Thoracic aorta (tissue), 2 donors: ENCODE measurements at regions not wholly inside any gene's neighbourhood (a gene's known extent, or its start where the extent isn't known, plus 50 kb on each side); places are given as distances from the start of the nearest gene placed in this dataset.

Experiments used
- ATAC-seq: fragments of 150-250 bp; one replicate; pipeline ENCODE4 v1.8.0; 2017; ENCODE audit warnings: low read depth; ENCODE audit not compliant: insufficient number of reproducible peaks, low FRiP score
- DNase-seq: peaks from one replicate; pipeline ENCODE4 v3.0.0-alpha.2; 2020; ENCODE audit warnings: low spot score
- H3K27ac ChIP-seq, 2 donors: fragments of 200-600 bp; sonication (generic); 1 replicate in 1 of 2; 2 replicates in 1 of 2; pipeline ENCODE4 v1.5.1; 2016; ENCODE audit warnings: mild to moderate bottlenecking in 2 of 2, moderate library complexity in 2 of 2
- H3K27me3 ChIP-seq: fragments of 200-600 bp; sonication (generic); replicated peaks from 2 replicates; pipeline ENCODE4 v1.6.0; 2016; ENCODE audit warnings: mild to moderate bottlenecking; ENCODE audit not compliant: insufficient read depth
- H3K36me3 ChIP-seq: fragments of 200-600 bp; sonication (generic); one replicate; pipeline ENCODE4 v1.5.1; 2016
- H3K4me1 ChIP-seq, 2 donors: fragments of 200-600 bp; sonication (generic); 1 replicate in 1 of 2; 2 replicates in 1 of 2; pipeline versions ENCODE4 v1.5.1 to v1.6.0; 2016; ENCODE audit warnings: low read depth in 2 of 2, mild to moderate bottlenecking in 1 of 2; ENCODE audit not compliant: control insufficient read depth in 1 of 2
- H3K4me3 ChIP-seq: fragments of 200-600 bp; sonication (generic); 2 replicates; pipeline ENCODE4 v1.5.1; 2016; ENCODE audit warnings: mild to moderate bottlenecking
- H3K9me3 ChIP-seq: fragments of 200-600 bp; sonication (generic); 2 replicates; pipeline ENCODE4 v1.5.1; 2016
- CTCF ChIP-seq: fragments of 200-600 bp; sonication (generic); IDR thresholded peaks from one replicate; pipeline ENCODE4 v1.5.1; 2019; ENCODE audit warnings: antibody characterized with exemption

- no peaks in the 10 kb centered on the region for H3K9me3 ChIP-seq
- no peaks in the 10 kb centered on the region for H3K27me3 ChIP-seq
- no peaks in the 10 kb centered on the region for H3K4me1 ChIP-seq
- no peaks in the 10 kb centered on the region for H3K36me3 ChIP-seq
- no peak overlapping the region for H3K27ac ChIP-seq
- no peak for ATAC-seq
- TF ChIP-seq CTCF, result no peak
- DNase-seq, result no peak
- H3K4me3 ChIP-seq, result no peak overlapping the region
Observed at GRCh38 chr14:23776296-23776695, 140.1 kb downstream of the DHRS2 start.

GRCh38 chr14:23785208-23785607 is 149.0 kb downstream of the DHRS2 start:
- Histone ChIP-seq H3K27ac (no peak overlapping the region), H3K4me1 (no peaks in the 10 kb centered on the region), H3K27me3 (no peaks in the 10 kb centered on the region), H3K9me3 (no peaks in the 10 kb centered on the region), H3K36me3 (no peaks in the 10 kb centered on the region), H3K4me3 (no peak overlapping the region)
- DNase-seq (no peak), ATAC-seq (no peak)
- TF ChIP-seq CTCF, result no peak

DNA sequence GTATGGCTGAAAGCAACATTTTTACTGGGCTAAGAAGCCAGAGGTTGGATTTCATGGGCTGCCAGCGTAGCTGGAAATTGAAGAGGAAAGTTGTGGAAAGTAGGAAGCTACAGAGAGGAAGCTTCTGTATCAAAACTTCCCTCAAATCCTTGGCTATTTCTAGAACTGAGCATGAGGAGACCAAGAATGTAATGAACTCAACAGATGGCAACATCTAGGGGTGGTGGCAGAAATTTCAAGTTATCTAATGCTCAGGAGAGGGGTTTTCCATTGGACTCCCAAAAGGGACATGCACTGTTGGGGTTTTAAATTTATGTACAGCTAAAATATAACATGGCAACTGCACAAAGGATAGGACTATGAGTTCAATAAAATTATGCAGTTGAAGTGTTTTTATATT is 151.3 kb downstream of the DHRS2 start:
- no peaks in the 10 kb centered on the region for H3K27me3 ChIP-seq
- H3K4me3 ChIP-seq, result no peak overlapping the region
- H3K36me3 ChIP-seq, result no peaks in the 10 kb centered on the region
- no peak for TF ChIP-seq CTCF
- ATAC-seq (no peak), DNase-seq (no peak)
- H3K4me1 ChIP-seq, result no peaks in the 10 kb centered on the region
- H3K9me3 ChIP-seq, result no peaks in the 10 kb centered on the region
- no peak overlapping the region for H3K27ac ChIP-seq

GRCh38 chr14:23789696-23790095 is 153.5 kb downstream of the DHRS2 start:
- no peak overlapping the region for H3K27ac ChIP-seq
- H3K9me3 ChIP-seq, result no peaks in the 10 kb centered on the region
- H3K27me3 ChIP-seq, result no peaks in the 10 kb centered on the region
- no peaks in the 10 kb centered on the region for H3K4me1 ChIP-seq
- no peak for TF ChIP-seq CTCF
- ATAC-seq (no peak), DNase-seq (no peak)
- H3K4me3 ChIP-seq, result no peak overlapping the region
- no peaks in the 10 kb centered on the region for H3K36me3 ChIP-seq

GRCh38 chr14:23793532-23793931 is 157.4 kb downstream of the DHRS2 start:
- H3K9me3 ChIP-seq, result no peaks in the 10 kb centered on the region
- no peaks in the 10 kb centered on the region for H3K27me3 ChIP-seq
- no peak for DNase-seq
- H3K27ac ChIP-seq, result no peak overlapping the region
- H3K36me3 ChIP-seq, result no peaks in the 10 kb centered on the region
- no peak overlapping the region for H3K4me3 ChIP-seq
- H3K4me1 ChIP-seq, result no peaks in the 10 kb centered on the region
- no peak for ATAC-seq
- TF ChIP-seq CTCF, result no peak
